GM21381 (cell line): ENCODE measurements at regions not wholly inside any gene's neighbourhood (a gene's known extent, or its start where the extent isn't known, plus 50 kb on each side); places are given as distances from the start of the nearest gene placed in this dataset.

Source experiments
- ATAC-seq: cut with Tn5 transposase; IDR thresholded peaks from one replicate; pipeline ENCODE4 v1.9.1; 2021; ENCODE audit warnings: mild to moderate bottlenecking, moderate library complexity; ENCODE audit not compliant: unreplicated experiment

DNA sequence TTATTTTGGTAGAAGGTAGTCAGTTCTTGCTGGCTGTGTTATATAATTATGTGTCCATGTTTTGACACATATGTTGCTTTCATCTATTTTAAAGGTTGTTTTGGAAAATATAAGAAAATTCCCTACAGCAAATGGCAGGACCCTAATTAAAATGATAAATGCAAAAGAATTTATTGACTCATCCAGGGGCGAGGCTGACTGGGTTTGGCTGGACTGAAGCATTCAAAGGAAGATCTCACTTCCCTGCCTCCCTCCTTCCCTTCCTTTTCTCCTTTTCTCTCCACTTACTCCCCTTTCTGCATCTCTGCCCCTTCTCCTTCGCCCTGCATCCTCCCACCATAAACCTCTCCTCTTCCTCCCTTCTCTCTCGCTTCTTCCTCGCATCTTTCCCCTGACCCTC, 129.6 kb downstream of the SNAPC1 start:
- ATAC-seq, result no peak

DNA sequence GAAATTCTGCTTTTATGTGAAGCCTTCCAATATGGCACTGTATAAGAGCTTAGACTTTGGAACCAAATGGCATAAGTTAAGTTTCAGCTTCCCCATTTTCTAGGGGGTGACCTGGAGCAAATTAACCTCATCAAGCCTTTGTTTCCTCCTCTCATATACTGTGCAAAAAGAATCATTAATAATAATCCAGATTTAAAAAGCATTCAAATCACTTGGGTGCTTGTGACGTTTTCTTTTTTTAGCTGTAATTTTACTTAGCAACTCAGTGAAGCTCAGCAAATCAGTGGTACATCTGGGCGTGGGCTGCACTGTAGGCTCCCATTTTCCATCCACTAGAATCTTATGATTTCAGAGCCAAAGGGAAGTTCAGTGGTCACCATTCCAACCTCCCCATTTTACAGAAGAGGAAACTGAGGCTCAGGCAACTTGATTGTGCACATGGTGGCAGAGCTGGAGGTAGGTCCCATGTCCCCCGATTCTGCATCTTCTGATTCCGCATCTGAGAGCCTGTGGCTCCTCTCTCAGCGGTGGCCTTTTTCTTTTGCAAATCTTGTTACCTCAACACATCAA, 131.2 kb downstream of the SNAPC1 start:
- no peak for ATAC-seq

DNA sequence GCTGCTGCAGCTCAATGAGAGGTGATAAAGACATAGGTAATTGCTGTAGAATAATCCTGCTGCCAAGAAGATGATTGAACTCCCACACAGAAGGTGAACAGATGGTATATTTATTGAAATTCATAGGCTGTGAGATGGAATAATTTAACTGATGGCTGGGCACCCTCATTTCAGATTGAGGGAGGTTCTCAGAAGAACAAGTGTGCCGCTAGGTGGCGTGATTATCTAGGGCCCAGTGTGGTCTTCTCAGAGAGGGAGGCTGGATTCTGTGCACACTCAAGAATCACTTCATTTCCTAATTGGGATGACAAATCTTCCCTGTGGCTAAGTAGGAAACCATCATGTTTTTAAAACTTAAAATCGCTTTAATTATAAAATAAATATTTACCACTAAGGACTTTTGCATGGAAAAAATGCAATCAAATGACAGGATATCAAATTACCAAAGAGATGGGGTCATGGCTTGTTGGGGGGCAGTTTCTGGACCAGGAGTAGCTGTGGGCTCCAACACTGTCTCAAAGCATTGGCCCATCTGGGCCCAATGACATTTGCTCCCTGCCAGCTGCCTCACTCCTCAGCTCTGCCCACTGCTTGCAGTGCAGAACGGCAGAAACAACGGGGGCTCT, 132.3 kb downstream of the SNAPC1 start:
- ATAC-seq, result no peak

DNA sequence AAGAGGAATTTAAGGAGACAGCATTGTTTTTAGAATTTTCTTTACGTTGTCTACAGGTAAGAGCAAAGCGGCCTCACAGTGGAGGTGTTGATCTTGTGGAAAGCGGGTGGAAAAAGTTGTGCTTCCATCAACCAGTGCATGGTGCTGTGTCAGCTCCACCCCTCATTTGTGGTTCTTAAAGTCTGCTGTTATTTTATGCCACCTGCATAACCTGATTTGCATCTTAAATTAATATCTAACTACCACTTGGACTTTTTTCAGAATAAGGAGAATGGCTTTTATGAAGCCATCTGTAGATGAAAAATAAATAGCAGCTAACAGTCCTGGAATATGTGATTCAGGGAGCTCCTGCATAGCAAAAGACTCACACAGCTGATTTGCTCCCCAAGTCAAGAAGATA, 135.1 kb downstream of the SNAPC1 start:
- ATAC-seq, result no peak

DNA sequence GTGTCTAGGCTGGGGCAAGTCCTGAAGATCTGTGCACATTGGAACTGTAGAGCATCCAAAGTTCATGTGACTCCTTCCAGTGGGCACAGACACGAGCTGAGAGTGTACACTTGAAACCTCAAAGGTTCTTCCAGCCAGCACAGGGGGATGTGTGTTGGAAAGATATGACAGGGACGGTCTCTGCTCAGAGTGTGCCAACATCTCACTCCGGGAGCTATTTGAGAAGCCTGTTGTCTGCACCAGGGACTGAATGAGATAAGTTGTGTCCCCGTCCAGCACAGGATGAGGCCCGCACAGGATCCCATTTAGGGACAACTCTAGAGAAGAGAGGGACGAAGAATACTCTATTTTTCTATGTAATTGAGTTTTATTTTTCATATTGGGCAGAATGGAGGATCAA, 136.3 kb downstream of the SNAPC1 start:
- ATAC-seq, result no peak

DNA sequence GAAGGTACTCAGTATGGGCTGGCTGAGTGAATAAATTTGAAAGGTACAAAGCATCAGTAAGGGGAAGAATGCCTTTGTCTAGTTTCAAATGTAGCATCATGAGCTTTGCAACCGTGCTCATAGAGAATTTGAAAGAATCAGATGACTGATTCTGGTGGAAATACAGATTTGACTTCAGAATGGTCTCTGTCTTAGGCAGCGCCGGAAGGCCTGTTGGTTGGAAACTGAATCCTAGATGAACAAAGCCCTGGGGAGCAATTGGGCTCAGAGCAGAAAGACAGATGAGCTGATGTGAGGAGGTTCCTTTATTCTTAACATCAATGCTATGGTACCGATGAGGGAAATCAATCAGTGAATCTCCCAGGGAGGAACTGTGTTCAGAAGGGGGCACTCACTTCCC, 137.3 kb downstream of the SNAPC1 start:
- ATAC-seq, result no peak

DNA sequence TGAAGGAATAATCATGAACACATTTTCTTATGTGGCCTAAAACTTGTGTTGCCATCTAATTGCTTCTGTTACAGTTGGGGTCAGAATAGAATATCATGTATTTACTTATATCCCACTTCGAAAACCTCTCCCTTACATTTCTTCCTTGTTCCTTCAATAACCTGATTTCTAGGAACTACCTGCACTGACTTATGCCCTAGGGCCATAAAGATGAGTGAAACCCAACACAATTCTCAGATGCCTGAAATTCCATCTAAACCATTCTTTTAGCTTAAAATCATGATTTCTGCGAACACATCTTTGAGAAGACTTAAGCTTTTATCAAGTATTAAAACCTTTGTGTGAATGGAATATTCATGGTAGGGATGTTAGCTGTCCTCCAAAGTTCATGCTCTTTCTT, 142.7 kb downstream of the SNAPC1 start:
- ATAC-seq, result no peak

DNA sequence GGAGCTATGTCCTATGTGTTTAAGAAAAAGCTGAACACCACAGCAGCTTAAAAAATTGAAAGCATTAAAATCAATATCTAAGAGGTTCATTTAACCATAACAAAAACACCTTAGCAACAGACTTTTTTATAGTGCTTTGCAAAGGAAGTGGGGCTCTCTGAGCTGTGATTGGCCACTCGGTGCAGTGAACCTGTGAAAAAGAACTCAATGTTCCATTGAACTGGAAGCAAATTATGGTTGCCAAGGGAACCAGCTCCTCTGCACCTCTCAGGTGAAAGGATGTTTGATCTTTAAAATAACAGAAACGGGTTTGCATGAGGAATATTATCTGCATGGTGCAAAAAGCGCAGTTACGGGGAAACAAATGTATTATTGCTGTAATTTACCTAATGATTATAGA, 149.4 kb downstream of the SNAPC1 start:
- no peak for ATAC-seq

DNA sequence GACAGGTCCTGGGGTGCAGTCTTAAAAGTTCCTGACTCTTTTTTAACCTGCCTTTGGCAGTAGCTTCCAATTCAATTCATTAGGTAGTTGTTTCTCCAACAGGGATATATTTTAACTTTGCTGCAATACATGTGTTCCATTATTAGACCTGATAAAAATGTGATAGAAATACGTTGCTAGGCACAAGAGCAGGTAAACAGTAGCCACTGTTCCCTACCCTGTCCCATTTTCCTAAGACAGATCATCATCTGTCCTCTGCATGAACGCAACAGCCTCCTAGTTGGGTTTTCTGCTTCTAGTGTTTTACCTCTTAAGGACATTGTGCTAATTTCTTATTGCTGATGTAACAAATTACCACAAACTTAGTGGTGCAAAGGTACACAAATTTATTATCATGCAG, 156.8 kb downstream of the SNAPC1 start:
- ATAC-seq, result no peak

DNA sequence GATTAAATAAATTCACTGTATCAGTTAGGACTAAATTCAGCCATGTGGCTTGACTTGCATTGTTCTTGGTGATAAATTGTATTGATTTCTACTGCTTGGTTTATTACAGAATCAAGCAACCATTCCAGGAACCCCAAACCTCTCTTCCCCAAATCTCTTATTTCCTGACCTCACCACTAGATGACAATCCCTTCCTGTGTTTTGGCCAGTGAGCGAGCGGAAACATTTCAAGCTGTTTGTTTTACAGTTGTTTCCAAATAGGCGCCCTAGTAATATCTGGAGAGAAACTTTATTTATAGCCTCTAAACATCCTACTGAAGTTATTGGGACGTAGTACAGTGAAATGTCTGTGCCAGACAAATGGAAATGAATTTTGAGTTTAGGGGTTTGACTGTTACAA, 161.1 kb downstream of the SNAPC1 start:
- ATAC-seq, result no peak

DNA sequence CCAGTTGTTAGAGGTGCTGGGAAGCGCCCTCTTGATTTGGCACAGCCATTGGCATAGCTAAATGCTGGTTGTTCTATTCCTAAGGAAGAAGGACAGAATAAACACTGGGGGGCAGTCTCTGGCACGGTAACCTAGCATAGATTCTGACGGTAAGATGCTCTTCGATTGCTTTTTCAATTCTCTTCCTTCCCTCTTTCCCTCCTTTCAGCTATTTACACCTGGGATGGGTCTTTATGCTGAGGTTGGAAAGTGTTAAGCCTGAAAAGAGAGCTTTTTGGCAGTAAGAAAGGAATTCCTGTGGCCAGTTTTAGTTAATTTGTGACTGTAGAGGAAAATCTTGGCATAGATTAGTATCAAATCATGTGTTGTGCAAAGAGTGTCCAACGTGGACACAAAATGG, 162.8 kb downstream of the SNAPC1 start:
- ATAC-seq, result no peak

DNA sequence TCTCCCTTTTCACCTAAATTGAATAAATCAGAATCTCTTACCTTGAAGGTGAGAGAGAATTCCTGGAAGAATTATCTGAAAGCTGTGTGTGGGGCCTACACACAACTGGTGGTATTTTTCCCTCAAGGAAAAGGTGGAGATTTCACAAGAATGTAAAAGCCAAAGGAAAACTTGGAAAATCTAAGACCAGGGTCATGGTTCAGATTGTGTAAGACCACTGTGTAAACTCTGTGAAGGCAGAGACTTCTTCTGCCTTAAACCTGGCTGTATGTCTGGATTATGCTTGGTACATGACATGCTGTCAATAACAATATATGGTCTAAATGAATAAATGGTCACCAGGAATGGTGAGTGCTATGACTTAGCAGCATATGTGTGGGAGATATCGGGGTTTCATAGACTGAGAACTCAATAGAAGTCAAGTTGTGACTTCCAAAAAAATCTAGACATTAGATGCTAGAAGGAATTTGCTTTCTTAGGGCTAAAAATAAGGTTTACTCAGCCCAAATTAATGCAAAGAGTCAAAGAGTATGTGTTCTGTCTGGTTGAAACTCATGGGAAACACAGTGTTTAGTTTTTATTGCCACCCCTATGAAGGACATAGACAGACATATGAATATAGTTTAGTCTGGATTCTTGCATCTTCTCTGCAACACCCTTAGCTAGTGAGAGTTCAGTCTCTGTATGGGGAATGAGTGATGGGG, 163.7 kb downstream of the SNAPC1 start:
- no peak for ATAC-seq

DNA sequence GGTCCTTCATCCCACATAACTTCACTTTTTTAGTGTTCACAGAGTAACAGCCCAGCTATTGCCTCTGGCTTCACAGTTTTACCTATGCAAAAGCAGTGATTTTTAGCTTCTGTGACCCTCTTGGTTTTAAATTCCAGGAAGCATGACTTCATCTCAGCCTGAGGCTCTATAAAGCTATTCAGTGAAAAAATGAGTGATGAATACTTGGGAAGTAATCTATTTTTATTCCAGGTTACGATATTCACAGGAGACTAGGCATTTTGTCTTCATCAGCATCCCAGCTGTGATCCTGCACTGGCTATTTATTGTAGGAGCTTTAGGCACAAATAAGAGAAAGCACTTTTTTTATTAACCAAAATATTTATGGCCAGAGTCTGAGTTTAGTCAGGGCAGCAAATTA, 164.8 kb downstream of the SNAPC1 start:
- ATAC-seq, result no peak

DNA sequence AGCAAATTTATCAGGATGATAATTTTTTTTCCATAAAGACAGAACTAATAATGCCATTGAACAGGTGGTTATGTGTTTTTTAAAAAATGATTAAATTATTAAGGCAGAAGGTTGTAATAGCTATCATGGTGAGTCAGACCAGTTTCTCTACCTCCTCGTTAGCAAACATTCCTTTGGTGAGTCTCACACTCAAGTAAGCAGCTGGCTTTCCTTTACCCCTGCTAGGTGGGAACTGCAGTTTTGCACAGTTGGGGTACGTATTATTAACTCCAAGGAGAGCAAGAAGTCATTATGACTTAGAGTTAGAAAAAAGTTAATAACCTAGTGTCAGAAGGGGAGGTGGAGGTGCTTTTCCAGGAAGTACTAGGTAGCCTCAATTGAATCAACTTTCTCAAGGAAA, 165.3 kb downstream of the SNAPC1 start:
- ATAC-seq, result no peak

DNA sequence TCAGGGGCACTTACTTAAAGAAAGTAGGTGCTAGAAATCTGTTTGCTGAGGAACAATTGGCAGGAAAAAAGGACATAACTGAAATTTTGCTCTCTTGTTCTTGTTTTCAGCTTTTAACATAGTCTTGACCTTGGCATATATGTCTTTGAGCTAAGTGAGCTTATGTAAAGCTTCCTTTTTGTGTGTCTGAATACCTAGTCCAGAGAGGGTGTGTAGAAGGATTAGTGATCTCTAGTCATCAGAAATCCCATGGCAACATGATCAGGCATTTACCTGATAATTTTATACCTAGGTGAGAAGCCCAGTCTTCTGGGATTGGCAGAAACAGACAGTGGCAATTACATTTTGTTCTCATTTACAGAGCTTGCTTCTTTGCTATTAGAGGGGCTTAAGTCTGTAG, 166.1 kb downstream of the SNAPC1 start:
- ATAC-seq, result no peak

DNA sequence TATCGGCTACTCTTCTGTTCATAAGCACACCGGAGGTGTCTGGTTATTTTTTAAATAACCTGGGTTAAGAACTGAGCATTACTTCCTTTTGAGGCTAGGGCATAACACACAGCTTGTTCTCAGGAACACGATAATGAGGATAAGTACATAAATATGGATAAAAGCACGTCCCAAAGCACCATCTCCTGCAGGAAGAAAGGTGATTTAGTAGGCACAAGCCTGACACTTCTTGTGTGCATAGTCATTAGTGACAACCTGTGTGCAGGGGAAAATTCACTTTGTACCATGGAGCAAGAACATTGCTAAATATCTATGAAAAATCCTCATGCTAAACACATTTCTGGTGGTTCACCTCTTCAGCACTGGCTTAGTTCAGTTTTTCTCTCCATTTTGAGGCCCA, 166.5 kb downstream of the SNAPC1 start:
- ATAC-seq, result no peak

DNA sequence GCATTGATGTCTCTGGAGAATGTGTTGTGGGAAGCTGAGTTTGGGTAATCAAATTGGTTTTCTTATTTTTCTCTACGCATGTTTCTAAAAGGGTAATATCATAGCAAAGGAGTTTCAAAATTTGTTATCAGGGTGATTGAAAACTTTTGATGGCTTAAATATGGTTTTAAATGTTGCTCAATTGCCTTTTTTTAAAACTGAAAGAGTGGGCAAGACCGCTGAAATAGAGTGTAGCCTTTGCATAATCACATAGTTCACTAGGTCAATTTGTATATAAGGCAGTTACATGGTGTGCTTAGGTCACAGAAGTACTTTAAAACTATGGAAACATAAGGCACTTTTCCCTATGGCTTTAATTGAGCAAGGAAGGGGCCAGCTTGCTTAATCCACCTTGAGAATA, 167.4 kb downstream of the SNAPC1 start:
- ATAC-seq, result no peak

DNA sequence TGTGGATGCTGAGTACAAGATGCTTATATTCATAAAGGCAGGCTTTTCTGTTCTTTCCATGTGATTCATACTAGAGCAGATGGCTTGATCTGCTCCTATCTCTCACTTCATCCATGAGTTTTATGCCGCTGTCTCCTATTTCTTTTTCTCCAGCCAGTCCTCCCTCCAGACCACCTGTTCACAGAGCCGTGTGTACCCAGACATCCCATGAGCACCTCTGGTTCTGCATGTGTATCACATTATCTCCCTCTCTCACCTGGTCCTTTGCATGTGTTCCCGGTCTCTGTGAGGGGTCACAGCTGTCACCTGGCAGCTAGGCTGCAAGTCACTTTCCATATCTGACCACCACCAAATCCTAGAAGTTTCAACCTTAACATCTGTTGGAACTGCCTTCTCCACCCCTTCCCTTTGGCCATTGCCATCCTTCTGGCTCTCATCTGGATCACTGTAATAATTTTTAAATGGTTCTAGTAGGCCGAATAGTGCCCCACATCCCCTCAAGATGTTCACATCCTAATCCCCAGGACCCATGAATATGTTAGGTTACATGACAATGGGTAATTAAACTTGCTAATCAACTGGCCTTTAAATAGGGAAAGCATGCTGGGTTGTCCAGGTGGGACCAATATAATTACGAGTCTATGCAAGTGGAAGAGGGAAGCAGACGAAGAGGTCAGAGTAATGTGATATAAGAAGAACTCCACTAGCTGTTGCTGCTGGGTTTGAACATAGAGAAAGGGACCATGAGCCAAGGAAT, 168.1 kb downstream of the SNAPC1 start:
- no peak for ATAC-seq

DNA sequence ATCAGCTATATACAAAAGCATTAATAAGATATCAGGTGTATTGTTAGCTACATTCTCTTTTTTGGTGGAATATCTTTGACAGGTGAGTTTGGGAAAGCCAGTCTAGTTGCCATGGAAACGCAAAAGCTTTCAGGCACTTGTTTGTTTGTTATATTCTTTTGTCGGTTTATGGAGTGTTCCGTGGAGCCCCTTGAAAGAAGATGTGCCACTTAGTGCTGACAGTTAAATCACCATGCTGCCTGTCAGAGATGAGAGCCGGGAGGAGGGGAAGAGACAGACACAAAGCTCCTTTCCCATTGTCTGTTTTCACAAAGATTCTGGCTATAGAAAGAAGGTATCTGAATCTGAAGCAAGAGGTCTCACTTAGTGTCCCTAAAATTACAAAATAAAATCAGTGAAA, 170.8 kb downstream of the SNAPC1 start:
- no peak for ATAC-seq

DNA sequence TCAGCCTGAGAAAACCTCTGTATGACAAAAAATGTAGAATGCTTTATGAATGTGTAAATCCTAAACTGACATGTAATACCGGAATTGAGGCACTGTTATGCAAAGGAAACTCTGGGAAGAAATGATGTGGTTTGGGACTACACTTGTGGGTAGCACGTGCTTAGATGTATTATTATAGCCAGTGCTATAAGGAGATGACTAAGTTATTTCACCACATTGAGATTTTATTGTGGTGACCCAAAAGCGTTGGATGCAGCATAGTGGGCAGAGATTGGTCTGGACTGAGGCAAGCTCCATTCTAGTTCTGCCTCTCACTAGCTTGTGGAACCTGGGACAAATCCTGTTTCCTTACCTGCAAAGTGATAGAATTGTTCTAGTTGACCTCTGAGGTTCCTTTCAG, 172.2 kb downstream of the SNAPC1 start:
- ATAC-seq, result no peak

DNA sequence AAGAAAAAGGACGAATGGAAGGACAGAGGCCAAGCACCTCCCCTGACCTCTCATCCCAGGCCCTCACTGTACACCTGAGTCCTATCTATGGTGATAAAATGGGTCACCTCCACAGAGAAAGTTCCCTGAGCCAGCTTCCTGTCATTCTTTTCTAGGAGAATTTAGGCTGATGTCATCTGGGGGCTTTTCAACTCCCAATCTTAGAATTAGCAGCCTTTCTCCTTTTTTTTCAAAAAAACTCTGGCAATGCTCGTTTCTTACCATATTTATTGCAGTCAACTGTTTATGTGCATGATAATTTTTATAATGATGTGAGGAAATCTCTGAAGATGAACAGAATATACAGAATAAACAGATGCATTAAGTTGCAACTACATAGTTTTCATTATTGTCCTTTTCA, 177.6 kb downstream of the SNAPC1 start:
- ATAC-seq, result no peak
